ENCODE measurements at regions not wholly inside any gene's neighbourhood (a gene's known extent, or its start where the extent isn't known, plus 50 kb on each side); places are given as distances from the start of the nearest gene placed in this dataset.

DNA sequence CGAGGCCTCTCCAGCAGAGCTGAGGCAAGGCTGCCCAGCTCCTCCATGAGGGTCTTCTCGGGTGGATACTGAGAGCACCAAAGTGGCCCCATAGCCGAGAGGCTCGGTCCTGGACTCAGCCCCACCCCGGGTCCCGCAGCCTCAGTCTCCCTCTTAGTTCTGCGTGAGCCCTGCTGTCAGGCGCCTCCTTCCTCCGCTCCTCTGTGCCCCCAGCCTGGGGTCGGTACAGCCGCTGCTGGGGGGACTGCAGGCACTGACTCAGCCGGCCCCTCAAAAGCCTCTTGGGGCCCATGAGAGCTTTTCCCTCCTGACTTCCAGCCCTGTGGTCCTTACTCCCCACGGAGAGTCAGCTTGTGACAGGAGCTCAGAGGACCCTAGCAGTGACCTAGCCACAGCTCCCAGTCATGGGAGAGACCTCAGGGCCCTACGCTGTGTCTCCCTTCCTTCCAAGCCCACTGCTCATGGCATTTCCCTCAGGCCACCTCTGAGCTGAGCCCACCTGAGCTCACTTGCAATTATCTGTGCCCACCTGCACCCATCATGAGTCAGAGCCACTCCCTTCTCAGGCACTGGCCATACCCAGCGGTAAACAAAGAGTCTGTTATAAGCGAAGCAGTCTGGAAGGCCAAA is 295.0 kb upstream of the RTL1 start:
- no peak for DNase-seq (ENCODE audit: low read depth in 4 of 4, low spot score in 3 of 4)

DNA sequence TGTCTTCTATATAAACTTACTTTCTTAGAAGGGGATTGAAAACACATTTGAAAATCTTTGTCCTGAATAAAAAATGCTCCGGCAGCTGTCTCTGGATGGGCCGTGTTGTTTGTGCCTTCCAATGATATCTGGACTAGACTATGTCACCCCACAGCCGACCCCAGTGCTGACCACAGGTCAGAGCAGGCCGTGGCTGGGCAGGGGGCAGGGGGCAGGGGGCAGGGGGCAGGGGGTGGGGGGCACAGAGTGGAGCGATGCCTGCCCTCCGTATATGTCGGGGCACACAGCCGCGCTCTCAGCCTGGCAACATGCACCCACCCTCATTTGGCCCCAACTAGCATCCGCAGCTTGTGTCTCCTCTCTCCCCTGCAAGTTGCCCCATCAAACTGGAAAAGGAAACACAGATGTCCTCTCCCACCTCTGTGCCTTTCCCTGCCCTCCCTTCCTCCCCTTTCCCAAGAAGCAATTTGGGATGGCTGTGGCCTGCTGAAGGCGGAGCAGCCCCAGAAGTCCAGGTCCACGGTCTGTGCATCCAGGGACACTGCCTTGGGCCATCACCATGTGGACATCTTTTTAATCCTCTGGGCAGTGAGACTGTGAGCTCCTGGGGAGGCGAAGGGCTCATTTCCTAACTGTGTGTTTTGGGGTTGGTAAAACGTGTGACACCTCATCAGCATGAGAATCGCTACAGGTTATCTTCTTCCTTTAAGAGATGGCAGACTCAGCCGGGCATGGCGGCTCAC is 295.7 kb upstream of the RTL1 start:
- no peak for DNase-seq (ENCODE audit: low read depth in 4 of 4, low spot score in 3 of 4)

DNA sequence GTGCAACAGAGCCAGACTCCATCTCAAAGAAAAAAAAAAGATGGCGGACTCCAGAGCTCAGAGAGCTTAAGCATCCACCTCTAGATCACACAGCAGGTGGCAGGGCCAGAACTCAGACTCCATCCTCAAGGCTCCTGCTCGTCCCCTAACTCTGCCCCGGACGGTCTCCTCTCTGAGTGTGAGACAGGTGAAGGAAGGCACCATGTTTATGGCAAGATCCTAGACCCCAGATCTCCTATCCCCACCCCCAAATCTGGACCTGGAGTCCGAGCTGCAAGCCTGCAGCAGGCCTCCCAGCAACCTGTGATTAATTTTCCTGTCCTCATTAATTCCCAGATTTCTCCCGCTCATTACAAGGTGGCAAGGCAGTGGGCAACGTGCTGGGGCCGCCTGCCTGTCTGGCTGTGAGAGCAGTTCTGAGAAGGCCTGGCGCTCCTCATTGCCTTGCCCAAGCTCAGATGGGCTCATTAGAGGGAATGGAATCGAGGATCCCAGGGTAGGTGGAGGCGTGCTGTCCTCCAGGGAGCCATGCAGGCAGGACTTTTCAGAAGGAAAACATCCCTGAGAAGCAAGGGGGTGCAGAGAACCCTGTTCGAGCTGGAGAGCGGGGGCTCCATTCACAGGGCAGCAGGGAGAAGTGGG is 296.6 kb upstream of the RTL1 start:
- no peak for DNase-seq (ENCODE audit: low read depth in 4 of 4, low spot score in 3 of 4)

DNA sequence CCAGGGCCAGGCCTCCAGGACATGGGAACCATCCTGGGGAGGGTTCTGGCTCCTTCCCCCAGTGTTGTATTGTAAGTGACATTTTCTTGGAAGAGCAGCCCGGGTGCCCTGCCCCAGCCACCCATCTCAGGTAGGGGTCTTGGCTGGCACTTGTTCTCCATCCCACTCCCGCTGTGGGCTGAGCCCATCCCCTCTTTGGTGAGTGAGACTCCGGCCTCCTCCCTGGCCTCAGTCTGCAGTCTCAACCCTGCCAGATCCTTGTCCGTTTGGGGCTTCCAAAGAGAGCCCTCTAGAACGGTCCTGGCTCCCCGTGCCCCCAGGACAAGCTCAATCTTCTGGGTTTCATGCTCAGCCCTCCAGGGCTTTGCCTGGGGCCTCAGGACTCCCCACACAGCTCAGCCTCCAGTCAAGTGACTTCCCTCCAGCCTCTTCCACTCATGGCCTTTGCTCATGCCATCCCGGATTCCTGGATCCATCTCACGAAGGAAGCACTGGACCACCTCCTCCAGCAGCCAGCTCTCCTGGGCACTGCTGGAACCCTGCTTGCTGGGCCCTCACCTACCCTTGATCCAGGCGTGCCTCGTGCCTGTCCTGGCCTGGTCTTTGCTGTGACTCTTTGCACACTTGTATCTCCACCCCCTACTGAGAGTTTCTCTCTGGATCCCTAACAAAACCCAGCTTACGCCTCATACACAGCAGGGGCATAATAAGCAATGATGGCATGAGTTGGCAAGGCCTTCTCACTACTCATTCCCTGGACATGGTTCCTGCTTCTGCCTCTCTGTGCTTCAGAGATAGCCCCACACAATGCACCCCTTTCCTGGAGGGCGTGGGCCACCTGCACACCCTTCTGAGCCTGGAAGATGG is 297.4 kb upstream of the RTL1 start:
- DNase-seq (ENCODE audit: low read depth in 4 of 4, low spot score in 3 of 4), result no peak

DNA sequence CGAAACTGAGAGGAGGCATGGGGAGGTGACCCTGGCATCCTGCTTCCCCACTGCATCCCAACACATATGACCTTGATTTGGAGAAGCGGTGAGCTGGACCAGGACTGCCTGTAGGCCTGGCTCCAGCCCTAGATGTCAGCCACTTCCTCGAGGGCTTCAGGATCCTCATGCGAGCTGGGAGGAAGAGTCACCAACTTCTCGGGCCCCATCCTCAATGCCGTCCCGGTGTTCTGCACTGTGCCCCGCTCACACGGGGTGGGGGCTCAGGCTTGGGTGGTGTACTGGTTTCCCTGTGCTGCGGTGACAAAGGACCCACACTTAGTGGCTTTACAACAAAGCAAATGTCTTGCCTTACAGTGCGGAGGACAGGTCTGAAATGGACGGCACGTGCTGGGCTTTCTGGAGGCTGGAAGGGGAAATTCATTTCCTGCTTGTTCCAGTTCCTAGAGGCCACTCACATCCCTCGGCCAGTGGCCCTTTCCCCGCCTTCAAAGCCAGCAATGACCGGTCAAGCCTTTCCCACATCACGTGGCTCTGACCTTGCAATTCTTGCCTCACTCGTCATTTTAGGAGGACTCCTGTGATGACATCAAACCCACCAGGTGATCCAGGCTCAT is 298.1 kb upstream of the RTL1 start:
- DNase-seq (ENCODE audit: low read depth in 4 of 4, low spot score in 3 of 4), result no peak

DNA sequence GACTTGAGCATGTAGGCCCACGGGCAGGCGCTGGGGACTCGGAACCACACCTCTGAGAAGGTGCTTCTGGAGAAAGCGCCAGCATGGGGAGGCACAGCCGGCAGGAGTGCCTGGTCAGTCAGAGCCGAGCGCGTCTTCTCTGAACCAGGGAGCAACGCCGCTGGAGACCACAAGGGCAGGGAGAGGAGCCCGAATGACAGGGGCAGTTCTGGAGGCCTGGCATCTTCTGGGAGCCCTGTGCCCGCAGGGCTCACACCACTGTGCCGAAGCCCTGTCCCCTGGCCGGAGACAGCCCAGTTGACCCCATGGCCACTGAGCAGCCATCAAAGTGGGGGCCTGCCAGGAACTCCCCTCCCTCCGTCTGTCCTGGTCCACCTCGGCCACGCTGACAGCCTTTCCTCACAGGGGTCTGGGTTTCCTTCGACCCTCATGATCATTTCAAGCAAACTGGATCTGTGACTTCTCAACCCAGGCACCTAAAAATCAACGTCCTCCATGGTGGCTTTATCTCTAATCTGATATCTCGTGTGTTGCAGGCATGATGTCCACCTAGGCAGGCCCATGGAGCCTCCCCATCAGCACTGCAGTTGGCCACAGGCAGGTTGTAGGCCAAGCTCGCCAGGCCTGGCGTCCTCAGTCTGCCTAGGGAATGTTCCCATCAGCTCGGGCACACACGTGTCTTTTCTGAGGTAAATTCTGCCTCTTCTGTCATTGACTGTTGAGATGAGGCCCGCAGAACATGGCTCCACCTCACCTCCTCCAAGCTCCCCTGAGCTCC is 299.3 kb upstream of the RTL1 start:
- no peak for DNase-seq (ENCODE audit: low read depth in 4 of 4, low spot score in 3 of 4)

DNA sequence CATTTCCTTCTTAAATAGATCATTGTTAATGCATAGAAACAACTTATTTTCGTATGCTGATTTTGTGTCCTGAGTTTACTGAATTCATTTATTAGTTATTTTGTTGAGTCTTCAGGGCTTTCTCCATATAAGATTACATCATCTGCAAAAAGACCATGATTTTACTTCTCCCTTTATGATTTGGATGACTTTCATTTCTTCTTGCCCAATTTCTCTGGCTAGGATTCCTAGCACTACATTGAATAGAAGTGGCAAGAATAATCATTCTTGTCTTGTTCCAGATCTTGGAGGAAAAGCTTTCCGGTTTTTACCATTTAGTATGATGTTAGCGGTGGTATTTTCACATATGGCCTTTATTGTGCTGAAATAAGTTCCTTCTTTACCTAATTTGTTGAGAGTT is 303.0 kb upstream of the RTL1 start:
- DNase-seq (ENCODE audit: low read depth in 4 of 4, low spot score in 3 of 4), result no peak

DNA sequence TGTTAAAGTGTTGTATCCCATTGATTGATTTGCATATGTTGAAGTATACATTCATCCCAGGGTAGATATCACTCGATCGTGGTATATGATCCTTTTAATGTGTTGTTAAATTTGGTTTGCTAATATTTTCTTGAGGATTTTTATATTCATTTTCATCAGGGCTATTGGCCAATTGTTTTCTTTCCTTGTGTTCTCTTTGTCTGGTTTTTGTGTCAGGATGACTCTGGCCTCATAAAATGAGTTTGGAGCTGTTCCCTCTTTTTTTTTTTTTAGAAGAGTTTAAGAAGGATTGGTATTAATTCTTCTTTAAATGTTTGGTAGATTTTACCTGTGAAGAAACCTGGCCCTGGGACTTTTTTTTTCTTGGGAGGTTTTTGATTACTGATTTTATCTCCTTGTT is 303.5 kb upstream of the RTL1 start:
- no peak for DNase-seq (ENCODE audit: low read depth in 4 of 4, low spot score in 3 of 4)

DNA sequence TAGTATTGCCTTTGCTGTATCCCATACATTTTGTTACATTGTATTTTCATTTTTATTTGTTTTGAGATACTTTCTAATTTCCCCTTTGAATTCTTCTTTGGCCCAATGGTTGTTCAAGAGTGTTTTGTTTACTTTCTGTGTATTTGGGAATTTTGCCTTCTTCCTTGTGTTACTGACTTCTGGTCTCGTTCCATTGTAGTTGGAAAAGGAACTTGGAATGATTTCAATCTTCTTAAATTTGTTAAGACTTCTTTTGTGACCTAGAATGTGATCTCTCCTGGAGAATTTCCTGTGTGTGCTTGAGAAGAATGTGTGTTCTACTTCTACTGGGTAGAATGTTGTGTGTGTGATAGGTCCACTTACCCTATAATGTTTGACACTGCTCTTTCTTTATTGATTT is 304.4 kb upstream of the RTL1 start:
- DNase-seq (ENCODE audit: low read depth in 4 of 4, low spot score in 3 of 4), result no peak

DNA sequence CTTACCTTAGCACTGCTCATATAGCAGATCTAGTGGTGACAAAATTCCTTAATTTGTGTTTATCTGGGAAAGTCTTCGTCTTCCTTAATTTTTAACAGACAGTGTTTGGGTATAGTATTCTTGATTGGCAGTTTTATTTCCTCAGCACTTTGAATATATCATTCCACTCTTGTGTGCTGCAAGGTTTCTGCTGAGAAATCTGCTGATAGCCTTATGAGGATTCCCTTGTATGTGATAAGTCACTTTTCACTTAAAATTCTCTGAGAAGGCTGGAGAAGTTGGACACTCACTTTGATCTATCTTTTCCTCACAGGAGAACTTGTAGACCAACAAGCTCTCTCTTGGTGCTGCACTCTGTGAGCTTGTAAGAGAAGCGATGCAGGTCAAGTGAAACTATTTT is 306.1 kb upstream of the RTL1 start:
- DNase-seq (ENCODE audit: low read depth in 4 of 4, low spot score in 3 of 4), result no peak

DNA sequence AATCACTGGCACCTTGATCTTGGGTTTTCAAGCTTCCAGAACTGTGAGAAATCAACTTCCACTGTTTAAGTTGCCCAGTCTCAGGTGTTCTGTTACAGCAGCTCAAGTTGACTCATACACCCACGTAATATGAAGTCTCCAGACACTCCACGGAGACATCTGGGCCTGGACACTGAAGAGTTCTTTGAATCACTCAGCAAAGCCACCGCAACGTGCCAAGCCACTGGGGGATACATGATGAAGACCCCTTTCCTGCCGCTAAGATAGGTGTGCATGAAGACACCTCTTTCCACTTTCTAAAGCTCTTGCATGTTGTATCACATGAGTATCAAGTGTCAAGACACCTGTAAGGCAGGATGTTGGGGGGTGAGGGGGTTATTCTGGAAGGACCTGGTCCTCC is 311.7 kb upstream of the RTL1 start:
- no peak for DNase-seq (ENCODE audit: low read depth in 4 of 4, low spot score in 3 of 4)

DNA sequence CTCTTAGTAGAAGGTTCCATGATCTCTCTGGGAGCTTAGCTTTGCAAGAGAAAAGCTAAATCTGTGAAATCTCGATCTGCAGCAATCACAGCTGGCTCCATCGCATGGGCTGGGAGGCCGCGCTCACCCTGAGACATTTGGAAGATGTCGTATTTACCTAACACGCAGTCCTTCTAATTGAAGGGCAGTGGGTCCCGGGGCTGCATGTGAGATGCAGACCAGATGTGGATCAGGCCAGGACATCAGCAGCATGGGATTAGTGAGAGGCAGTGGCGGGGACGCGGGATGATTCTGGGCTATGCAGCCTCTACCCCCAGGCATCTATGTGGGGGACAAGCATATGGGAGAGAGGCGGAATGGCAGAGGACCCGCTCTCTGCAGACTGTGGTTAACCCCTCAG is 312.4 kb upstream of the RTL1 start:
- DNase-seq (ENCODE audit: low read depth in 4 of 4, low spot score in 3 of 4), result no peak

DNA sequence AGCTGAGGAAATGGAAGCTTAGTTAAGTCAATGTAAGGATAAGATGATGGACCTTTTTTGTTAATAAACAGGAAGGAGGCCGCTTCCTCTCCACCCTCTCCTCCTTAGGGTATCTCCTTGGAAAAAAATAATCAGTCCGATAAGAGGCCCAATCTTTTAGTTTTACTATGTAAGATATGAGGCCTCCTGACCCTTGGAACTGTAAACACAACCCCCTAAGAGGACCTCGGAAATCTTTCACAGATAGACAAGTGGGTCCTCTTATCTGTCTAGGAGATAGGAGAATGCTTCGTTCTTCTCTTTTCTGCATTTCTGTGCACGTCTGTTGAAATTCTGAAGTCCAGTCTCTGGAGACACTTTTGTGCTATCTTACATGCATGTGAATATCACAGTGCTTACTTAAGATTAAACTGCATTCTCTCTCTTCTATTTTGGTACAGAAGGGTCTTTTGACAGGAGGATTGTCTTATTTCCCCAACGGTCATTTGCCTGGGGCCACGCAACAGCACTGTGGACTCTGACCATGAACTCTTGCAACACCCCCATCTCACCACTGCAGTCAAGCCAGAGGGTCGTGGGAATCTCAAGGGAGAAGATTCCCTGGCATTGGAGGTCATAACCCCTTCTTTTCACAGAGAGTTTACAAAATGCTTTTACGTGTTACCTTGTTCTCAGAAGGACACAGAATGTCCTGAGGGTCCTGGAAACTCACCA is 313.0 kb upstream of the RTL1 start:
- no peak for DNase-seq (ENCODE audit: low read depth in 4 of 4, low spot score in 3 of 4)

DNA sequence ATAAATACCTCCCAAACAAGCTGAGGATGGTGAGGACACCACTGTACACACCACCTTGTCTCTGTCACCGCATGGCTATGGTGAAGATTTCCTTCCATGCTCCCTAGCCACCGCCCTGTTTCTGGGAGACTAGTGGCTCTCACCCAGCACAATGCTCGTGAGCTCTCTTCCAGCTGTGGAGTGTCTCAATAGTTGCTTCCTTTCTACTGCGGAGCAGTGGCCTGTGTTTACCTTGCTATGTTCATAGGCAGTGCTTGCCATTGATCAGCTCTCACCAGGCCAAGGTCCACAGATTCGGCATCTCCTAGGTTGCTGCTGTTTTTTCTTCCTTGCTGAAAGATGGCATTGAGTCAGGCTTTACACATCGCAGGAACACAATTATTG is 313.6 kb upstream of the RTL1 start:
- DNase-seq (ENCODE audit: low read depth in 4 of 4, low spot score in 3 of 4), result no peak

DNA sequence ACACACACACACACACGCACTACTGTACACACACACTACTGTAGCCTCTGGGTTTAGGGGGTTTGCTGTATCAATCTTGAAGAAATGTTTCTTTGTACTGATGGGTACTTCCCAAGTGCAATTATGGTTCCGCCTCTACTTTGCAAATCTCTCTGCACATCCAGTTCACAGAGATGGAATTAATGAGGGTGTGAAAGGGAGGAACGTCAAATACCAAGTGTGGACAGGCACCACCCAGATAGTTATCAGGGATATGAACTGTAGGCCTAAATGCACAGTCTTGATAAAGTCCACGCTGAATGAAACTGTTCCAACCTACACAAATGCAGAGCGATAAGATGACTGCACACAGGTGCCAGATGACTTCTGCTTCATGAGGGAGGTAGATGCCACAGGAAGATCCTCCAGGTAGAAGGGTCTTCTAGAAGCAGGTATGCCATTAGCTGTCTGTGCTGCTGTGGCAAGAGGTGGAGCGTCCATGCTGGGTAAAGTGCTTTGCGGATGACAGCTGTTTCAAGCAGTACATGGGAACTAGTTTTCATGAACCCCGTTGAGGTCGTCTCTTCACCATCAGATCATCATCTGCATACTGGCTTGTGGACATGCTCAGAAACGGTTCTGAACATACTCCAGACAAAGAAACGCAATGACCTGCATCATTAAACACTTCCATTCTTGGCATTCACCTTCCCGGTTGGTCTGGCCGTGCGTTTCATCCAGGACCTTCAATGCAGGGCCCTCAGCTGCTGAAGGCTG is 314.3 kb upstream of the RTL1 start:
- DNase-seq (ENCODE audit: low read depth in 4 of 4, low spot score in 3 of 4), result no peak

DNA sequence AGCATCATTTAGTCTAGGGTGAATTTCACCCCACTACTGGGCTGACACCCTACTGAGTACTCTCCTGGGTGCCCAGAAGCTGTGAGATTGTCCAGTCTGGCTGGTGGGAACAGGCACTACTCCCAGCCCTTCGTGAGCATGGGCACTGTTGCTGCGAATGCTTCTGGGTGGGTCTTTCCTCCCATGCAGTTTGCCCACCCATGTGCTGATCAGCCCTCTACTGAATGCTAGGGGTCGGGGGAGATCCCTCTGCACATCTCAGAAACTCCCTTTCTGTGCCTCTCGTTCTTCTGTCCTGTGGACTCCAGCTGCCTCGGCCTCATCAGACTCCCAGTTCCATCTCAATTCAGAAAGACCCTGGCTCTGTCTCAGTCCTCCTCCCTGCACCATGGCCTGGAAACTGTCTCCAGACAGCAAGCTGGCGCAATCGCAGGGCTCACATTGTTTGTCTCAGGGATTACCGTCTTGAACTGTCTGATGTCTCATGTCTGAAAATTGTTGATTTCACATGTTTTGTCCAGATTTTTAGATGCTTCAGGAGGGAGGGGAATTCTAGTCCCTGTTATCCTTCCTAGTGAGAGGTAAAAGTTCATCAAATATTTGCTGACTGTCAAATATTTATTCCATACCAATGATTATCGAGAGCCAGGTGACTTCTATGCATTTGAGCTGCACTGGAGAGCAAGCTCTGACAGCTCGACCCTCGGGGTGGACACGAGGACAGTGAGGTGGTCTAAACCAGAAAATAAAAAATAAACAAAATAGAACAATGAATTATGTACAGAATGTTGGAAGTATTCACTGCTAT is 316.6 kb upstream of the RTL1 start:
- DNase-seq (ENCODE audit: low read depth in 4 of 4, low spot score in 3 of 4), result no peak

DNA sequence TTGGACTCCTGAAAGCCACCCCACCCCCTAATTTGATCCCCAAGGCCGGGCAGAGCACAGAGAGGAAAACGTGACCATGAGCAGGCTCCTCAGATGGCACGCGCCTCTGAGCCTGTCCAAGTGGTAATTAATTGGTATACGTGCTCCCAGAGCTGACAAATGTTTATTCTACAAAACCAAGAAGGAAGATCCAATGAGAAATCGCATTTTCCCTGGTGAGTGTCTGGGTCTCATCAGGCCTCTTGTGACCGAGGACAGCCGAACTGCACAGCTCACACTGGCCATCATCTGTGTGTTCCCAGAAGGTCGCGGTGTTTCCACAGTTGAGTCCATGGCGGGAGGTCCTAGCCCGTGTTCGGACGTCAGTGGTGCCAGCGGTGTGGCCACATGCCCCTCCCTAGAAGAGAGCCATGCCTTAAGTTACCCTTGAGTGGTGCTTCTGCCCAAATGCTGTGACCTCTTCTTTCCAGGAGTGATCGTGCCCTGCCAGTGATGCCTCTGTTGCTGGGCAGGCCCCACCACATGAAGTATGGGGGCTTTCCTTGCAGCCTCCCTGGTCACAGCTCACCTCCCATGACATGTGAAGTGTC is 317.5 kb upstream of the RTL1 start:
- DNase-seq (ENCODE audit: low read depth in 4 of 4, low spot score in 3 of 4), result no peak
